DMS53 (cell line): ENCODE measurements at regions not wholly inside any gene's neighbourhood (a gene's known extent, or its start where the extent isn't known, plus 50 kb on each side); places are given as distances from the start of the nearest gene placed in this dataset.
"Not testable (repeated sequence)": the region's sequence is repeated elsewhere in the genome, so short reads cannot be mapped to it uniquely, and the experiment has no call there.

Source experiments
- DNase-seq: peaks from one replicate; lab custom pipeline; 2025; lab: John Stamatoyannopoulos, UW

- no peak for DNase-seq
Observed at GRCh38 chr4:101670370-101670769, 120.2 kb upstream of the BANK1 start.

- no peak for DNase-seq
Observed at GRCh38 chr4:101669832-101670188, 120.7 kb upstream of the BANK1 start.

- no peak for DNase-seq
Observed at GRCh38 chr4:101669138-101669831, 121.2 kb upstream of the BANK1 start.

GRCh38 chr4:101667348-101667747 lies 123.2 kb upstream of the BANK1 start:
- DNase-seq, result no peak

- no peak for DNase-seq
Observed at GRCh38 chr4:101660607-101661006, 129.9 kb upstream of the BANK1 start.

- DNase-seq, result no peak
Observed at GRCh38 chr4:101655857-101656256, 134.7 kb upstream of the BANK1 start.

GRCh38 chr4:101655005-101655404 lies 135.5 kb upstream of the BANK1 start:
- DNase-seq, result no peak

- peak; percentile 62 for DNase-seq
Observed at GRCh38 chr4:101651778-101652177, 138.8 kb upstream of the BANK1 start.

GRCh38 chr4:101649790-101650515 lies 140.6 kb upstream of the BANK1 start:
- peak; percentile 2 for DNase-seq

- DNase-seq, result no peak
Observed at GRCh38 chr4:101647710-101648034, 142.9 kb upstream of the BANK1 start.

GRCh38 chr4:101644516-101644915 lies 146.0 kb upstream of the BANK1 start:
- no peak for DNase-seq

- peak; percentile 4 for DNase-seq
Observed at GRCh38 chr4:101643186-101643837, 147.2 kb upstream of the BANK1 start.

GRCh38 chr4:101632766-101633165 lies 157.8 kb upstream of the BANK1 start:
- not testable (repeated sequence) for DNase-seq

GRCh38 chr4:101630319-101630986 lies 160.1 kb upstream of the BANK1 start:
- DNase-seq, result no peak

- DNase-seq, result peak; percentile 1
Observed at GRCh38 chr4:101621120-101621519, 169.4 kb upstream of the BANK1 start.

GRCh38 chr4:101615652-101616051 lies 174.9 kb upstream of the BANK1 start:
- peak; percentile 15 for DNase-seq

- not testable (repeated sequence) for DNase-seq
Observed at GRCh38 chr4:101606989-101607388, 183.5 kb upstream of the BANK1 start.

- no peak for DNase-seq
Observed at GRCh38 chr4:101604976-101605375, 185.6 kb upstream of the BANK1 start.

- no peak for DNase-seq
Observed at GRCh38 chr4:101600287-101600686, 190.2 kb upstream of the BANK1 start.

GRCh38 chr4:101599620-101600019 lies 190.9 kb upstream of the BANK1 start:
- DNase-seq, result no peak

GRCh38 chr4:101596781-101597552 lies 193.6 kb upstream of the BANK1 start:
- DNase-seq, result peak; percentile 22

GRCh38 chr4:101594588-101594987 lies 195.9 kb upstream of the BANK1 start:
- DNase-seq, result no peak
